ENCODE measurements at regions not wholly inside any gene's neighbourhood (a gene's known extent, or its start where the extent isn't known, plus 50 kb on each side); places are given as distances from the start of the nearest gene placed in this dataset.

DNA sequence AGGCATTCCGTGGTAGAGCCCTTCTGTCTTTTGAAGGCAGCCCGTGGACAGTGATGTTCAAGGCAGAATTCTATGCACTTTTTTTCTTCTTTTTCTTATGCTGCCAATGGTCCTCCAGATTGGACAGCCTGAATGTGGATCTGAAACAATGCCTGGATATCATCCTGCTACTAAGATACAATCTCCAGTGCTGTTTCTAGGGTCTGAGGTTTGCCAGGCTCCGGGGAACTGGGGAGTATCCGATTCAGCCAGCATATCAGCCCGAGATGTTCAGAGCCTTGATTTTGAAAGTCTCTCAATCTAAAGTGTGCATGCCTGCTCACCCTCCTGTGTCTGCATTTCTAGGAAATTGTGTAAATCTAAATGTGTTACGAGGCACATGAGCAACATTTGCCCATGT is 103.8 kb upstream of the WWC1 start:
- TF ChIP-seq, protein P1, sequence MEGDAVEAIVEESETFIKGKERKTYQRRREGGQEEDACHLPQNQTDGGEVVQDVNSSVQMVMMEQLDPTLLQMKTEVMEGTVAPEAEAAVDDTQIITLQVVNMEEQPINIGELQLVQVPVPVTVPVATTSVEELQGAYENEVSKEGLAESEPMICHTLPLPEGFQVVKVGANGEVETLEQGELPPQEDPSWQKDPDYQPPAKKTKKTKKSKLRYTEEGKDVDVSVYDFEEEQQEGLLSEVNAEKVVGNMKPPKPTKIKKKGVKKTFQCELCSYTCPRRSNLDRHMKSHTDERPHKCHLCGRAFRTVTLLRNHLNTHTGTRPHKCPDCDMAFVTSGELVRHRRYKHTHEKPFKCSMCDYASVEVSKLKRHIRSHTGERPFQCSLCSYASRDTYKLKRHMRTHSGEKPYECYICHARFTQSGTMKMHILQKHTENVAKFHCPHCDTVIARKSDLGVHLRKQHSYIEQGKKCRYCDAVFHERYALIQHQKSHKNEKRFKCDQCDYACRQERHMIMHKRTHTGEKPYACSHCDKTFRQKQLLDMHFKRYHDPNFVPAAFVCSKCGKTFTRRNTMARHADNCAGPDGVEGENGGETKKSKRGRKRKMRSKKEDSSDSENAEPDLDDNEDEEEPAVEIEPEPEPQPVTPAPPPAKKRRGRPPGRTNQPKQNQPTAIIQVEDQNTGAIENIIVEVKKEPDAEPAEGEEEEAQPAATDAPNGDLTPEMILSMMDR (IDR thresholded peaks at IDR 0.05) = no peak
- DNase-seq (no peak), ATAC-seq (no peak)
- no peak overlapping the region for H3K4me3 ChIP-seq
- intact Hi-C loops (cut with DNase I) = no loop called here
- H3K36me3 ChIP-seq = no peaks in the 10 kb centered on the region
- no peaks in the 10 kb centered on the region for H3K9me3 ChIP-seq
- H3K27me3 ChIP-seq = no peaks in the 10 kb centered on the region
- no peaks in the 10 kb centered on the region for H3K4me1 ChIP-seq
- no peak overlapping the region for H3K27ac ChIP-seq

DNA sequence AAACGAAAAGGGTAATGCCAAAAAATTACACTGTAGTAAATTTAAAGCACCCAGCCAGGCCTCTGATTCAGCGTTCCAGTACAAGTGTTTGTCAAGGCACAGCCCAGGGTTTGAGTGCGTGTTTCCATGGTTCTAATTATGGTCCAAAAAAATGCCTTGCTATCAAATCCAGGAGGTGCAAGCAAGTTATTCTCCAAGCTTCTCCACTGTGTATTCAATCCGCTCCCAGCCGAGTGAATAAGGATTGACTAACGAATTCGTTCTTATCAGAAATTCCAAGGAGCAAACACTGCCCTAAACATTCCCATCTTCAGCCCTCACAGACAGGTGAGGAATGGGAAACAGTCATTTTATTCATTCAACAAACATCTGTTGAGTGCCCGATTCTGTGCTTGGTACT is 103.3 kb upstream of the WWC1 start:
- TF ChIP-seq, protein P1 (IDR thresholded peaks at IDR 0.05) = no peak
- Histone ChIP-seq H3K27ac (no peak overlapping the region), H3K9me3 (no peaks in the 10 kb centered on the region), H3K36me3 (no peaks in the 10 kb centered on the region), H3K4me3 (no peak overlapping the region), H3K4me1 (no peaks in the 10 kb centered on the region), H3K27me3 (no peaks in the 10 kb centered on the region)
- ATAC-seq = no peak
- DNase-seq = no peak
- intact Hi-C loops (cut with DNase I) = no loop called here

DNA sequence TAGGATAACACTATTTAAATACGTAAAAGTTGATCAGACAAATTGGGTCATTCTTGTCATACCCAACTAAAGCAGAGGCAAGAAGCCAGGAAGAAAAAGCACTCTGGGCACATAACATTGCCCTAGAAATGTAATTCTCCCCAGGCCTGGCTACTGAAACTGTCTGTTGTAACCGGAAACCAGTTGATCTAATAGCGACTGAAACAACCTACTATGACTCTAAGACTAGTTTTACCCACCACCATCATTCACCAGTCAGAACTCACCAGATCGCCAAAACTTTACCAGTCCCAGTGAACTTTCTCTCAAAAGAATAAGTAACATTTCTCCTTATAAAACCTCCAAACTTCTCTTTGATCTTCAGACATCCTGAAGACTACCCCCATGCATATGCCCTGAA is 99.3 kb upstream of the WWC1 start:
- intact Hi-C loops (cut with DNase I) = no loop called here
- DNase-seq (no peak), ATAC-seq (no peak)
- Histone ChIP-seq H3K27ac (no peak overlapping the region), H3K27me3 (no peaks in the 10 kb centered on the region), H3K36me3 (no peaks in the 10 kb centered on the region), H3K9me3 (no peaks in the 10 kb centered on the region), H3K4me1 (no peaks in the 10 kb centered on the region), H3K4me3 (no peak overlapping the region)
- TF ChIP-seq, protein P1 (IDR thresholded peaks at IDR 0.05) = no peak

DNA sequence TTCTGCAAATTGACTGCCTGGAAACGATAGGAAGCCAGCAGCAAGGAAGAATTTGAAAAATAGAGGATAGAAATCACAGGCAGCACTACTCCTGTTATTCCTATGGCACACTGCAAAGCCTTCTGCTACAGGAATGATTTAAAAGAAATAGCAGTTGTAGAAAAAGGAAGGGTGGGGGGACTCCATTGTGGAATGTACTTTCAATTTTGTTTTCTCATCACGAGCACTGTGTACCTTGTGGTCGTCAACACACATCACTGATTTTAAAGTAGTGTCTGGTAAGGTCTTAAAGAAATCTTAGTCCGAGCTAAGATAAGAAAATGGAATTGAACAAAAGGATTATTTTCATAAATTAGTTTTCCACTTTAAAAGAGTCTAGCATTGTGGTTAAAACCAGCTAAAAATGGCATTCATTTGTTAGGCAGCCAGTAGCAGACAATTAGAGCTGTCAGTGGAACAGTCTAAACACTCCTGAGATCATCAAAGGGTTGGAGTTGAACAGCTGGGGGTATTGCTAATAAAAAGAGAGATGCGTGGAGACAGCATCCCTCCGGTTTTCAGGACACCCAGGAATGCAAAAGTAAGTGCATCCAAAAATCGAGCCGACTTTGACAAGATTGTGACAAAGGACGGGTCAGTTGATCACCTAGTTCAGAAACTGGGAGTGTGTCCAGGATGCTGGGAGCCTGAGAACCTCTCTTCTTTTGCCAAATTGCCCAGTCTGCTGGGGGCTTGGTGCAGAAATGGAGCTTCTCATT is 97.8 kb upstream of the WWC1 start:
- intact Hi-C loops (cut with DNase I) = no loop called here
- H3K27ac ChIP-seq = no peak overlapping the region
- H3K4me1 ChIP-seq = no peaks in the 10 kb centered on the region
- TF ChIP-seq, protein P1 (IDR thresholded peaks at IDR 0.05) = no peak
- no peaks in the 10 kb centered on the region for H3K36me3 ChIP-seq
- no peaks in the 10 kb centered on the region for H3K27me3 ChIP-seq
- DNase-seq = no peak
- no peak for ATAC-seq
- no peaks in the 10 kb centered on the region for H3K9me3 ChIP-seq
- H3K4me3 ChIP-seq = no peak overlapping the region

DNA sequence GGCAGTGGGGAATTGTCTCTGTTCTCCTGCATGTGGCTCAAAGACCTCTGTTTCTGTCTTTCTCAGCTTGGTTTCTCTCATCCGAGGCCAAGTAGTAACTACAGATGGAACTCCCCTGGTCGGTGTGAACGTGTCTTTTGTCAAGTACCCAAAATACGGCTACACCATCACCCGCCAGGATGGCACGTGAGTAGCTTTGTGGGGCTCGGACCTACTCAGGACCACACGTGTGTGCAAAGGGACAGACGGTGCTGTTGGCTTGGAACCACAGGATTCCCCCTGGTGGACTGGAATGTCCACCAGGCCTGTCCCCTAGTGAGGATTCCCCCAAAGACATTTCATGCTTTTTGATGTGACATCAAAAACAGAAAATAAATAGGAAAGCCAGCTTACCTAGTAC is 96.3 kb upstream of the WWC1 start:
- no peak for DNase-seq
- no peaks in the 10 kb centered on the region for H3K9me3 ChIP-seq
- ATAC-seq = no peak
- H3K27me3 ChIP-seq = no peaks in the 10 kb centered on the region
- intact Hi-C loops (cut with DNase I) = no loop called here
- no peak overlapping the region for H3K4me3 ChIP-seq
- no peak overlapping the region for H3K27ac ChIP-seq
- H3K36me3 ChIP-seq = no peaks in the 10 kb centered on the region
- TF ChIP-seq, protein P1 (IDR thresholded peaks at IDR 0.05) = no peak
- no peaks in the 10 kb centered on the region for H3K4me1 ChIP-seq

DNA sequence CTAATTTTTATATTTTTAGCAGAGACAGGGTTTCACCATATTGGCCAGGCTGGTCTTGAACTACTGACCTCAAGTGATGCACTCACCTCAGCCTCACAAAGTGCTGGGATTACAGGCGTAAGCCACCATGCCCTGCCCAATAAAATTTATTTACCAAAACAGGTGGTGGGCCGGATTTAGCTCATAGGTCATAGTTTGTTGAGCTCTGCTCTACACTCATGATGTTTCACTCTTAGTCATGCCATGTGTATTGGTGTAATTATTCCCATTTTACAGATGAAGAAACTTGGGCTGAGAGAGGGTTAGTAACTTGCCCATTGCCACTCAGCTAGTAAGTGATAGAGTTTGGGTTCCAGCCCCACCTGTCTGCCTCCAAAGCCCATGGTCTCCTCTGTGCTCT is 93.1 kb upstream of the WWC1 start:
- H3K27me3 ChIP-seq = no peaks in the 10 kb centered on the region
- H3K4me3 ChIP-seq = no peak overlapping the region
- H3K36me3 ChIP-seq = no peaks in the 10 kb centered on the region
- H3K9me3 ChIP-seq = no peaks in the 10 kb centered on the region
- intact Hi-C loops (cut with DNase I) = no loop called here
- DNase-seq (no peak), ATAC-seq (no peak)
- no peak overlapping the region for H3K27ac ChIP-seq
- H3K4me1 ChIP-seq = no peaks in the 10 kb centered on the region
- TF ChIP-seq, protein P1 (IDR thresholded peaks at IDR 0.05) = no peak

Measured in upper lobe of right lung (tissue), 1 donor.